Activated B cell treated with CpG ODN at 0.5 μM for 24 hours (primary cell): ENCODE measurements at regions not wholly inside any gene's neighbourhood (a gene's known extent, or its start where the extent isn't known, plus 50 kb on each side); places are given as distances from the start of the nearest gene placed in this dataset.

Source experiments
- ATAC-seq: fragments of 200-7000 bp; cut with Tn5 transposase; one replicate; pipeline ENCODE4 v1.10.0; 2021; ENCODE audit warnings: low read depth, mild to moderate bottlenecking, moderate library complexity
- CTCF ChIA-PET: fragments of 350-600 bp; sonication (Branson Sonifier 250); formaldehyde crosslinking; loops from one replicate; lab custom pipeline; 2021; ENCODE audit warnings: antibody characterized with exemption; lab: Charles Lee
- POLR2A ChIA-PET: fragments of 350-600 bp; sonication (Branson Sonifier 250); formaldehyde crosslinking; loops from one replicate; lab custom pipeline; 2021; ENCODE audit warnings: antibody characterized with exemption; lab: Charles Lee
- DNase-seq: peaks from one replicate; pipeline ENCODE4 v3.0.0; 2022
- H3K27ac Mint-ChIP-seq: one replicate; pipeline ENCODE4 v1.8.0; 2020; ENCODE audit warnings: mixed read lengths
- H3K27me3 Mint-ChIP-seq: one replicate; pipeline ENCODE4 v1.8.0; 2021; ENCODE audit warnings: mixed read lengths
- H3K36me3 Mint-ChIP-seq: one replicate; pipeline ENCODE4 v1.8.0; 2021; ENCODE audit warnings: low read depth, mixed read lengths
- H3K4me1 Mint-ChIP-seq: one replicate; pipeline ENCODE4 v1.8.0; 2021; ENCODE audit warnings: mixed read lengths
- H3K4me3 Mint-ChIP-seq: one replicate; pipeline ENCODE4 v1.8.0; 2020; ENCODE audit warnings: mild to moderate bottlenecking, mixed read lengths
- H3K9me3 Mint-ChIP-seq: one replicate; pipeline ENCODE4 v1.8.0; 2020; ENCODE audit warnings: mixed read lengths
- CTCF ChIP-seq: fragments of 200-600 bp; IDR thresholded peaks from one replicate; pipeline ENCODE4 v1.8.0; 2022; ENCODE audit warnings: antibody characterized with exemption, mild to moderate bottlenecking
- intact Hi-C: fragments of 100-400 bp; cut with micrococcal nuclease; formaldehyde crosslinking; loops from one replicate; pipeline ENCODE4 v1.15.1; 2024

DNA sequence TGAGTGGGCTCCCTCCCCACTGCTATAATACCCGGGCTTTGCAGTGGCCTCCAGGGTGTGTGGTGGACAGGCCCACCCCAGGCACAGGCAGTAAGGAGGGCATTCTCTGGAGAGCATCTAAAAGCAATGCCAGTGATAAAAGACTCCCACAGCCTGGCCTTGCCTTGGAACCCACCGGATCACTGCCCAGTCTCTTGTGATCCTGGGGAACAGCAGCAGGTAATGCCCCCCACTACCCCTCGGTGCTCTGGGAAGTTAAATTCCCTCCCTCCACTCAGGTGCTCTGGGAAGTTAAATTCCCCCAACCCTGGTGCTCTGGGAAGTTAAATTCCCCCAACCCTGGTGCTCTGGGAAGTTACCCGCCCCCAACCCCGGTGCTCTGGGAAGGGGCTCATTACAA, 565.2 kb downstream of the TCERG1L start:
- H3K27ac Mint-ChIP-seq, result no peak overlapping the region
- ChIA-PET CTCF (no interaction called here), POLR2A (no interaction called here)
- H3K27me3 Mint-ChIP-seq, result no peaks in the 10 kb centered on the region
- H3K4me3 Mint-ChIP-seq, result no peak overlapping the region
- intact Hi-C loops, result no loop called here
- no peaks in the 10 kb centered on the region for H3K36me3 Mint-ChIP-seq
- no peak for TF ChIP-seq CTCF
- no peaks in the 10 kb centered on the region for H3K9me3 Mint-ChIP-seq
- ATAC-seq (no peak), DNase-seq (no peak)
- H3K4me1 Mint-ChIP-seq, result no peaks in the 10 kb centered on the region

DNA sequence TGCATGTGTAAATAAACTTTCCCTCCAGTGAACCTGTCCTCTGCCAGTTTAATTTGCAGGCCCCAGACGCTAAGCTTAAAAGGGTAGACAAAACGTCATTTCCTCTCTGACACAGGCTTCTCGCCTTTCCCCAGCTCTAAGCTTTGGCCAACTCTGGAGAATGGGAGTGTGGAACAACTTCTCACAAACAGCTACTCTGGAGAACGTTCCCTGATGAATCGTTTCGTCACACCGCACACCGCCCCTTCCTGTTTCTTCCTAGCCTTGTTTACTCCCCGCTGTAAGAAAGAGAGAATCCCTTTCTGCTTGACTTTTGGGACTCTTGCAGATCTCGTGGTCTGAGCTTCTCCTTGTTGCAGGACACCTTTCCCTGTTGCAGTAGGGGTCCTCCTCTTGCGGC, 564.2 kb downstream of the TCERG1L start:
- no peaks in the 10 kb centered on the region for H3K4me1 Mint-ChIP-seq
- H3K4me3 Mint-ChIP-seq, result no peak overlapping the region
- TF ChIP-seq CTCF, result no peak
- intact Hi-C loops, result no loop called here
- ChIA-PET CTCF (no interaction called here), POLR2A (no interaction called here)
- no peaks in the 10 kb centered on the region for H3K36me3 Mint-ChIP-seq
- ATAC-seq (no peak), DNase-seq (no peak)
- no peak overlapping the region for H3K27ac Mint-ChIP-seq
- H3K9me3 Mint-ChIP-seq, result no peaks in the 10 kb centered on the region
- no peaks in the 10 kb centered on the region for H3K27me3 Mint-ChIP-seq

- ATAC-seq (no peak), DNase-seq (no peak)
- no peak overlapping the region for H3K27ac Mint-ChIP-seq
- no peak for TF ChIP-seq CTCF
- no peaks in the 10 kb centered on the region for H3K27me3 Mint-ChIP-seq
- no peaks in the 10 kb centered on the region for H3K9me3 Mint-ChIP-seq
- H3K36me3 Mint-ChIP-seq, result no peaks in the 10 kb centered on the region
- no peak overlapping the region for H3K4me3 Mint-ChIP-seq
- intact Hi-C loops, result no loop called here
- ChIA-PET POLR2A (no interaction called here), CTCF (no interaction called here)
- H3K4me1 Mint-ChIP-seq, result no peaks in the 10 kb centered on the region
These were observed 563.6 kb downstream of the TCERG1L start for GRCh38 chr10:130747946-130748345.

GRCh38 chr10:130748409-130749057, 563.0 kb downstream of the TCERG1L start:
- intact Hi-C loops, result no loop called here
- ChIA-PET POLR2A (no interaction called here), CTCF (no interaction called here)
- no peaks in the 10 kb centered on the region for H3K4me1 Mint-ChIP-seq
- no peak overlapping the region for H3K4me3 Mint-ChIP-seq
- H3K27me3 Mint-ChIP-seq, result no peaks in the 10 kb centered on the region
- no peak overlapping the region for H3K27ac Mint-ChIP-seq
- ATAC-seq (no peak), DNase-seq (no peak)
- no peaks in the 10 kb centered on the region for H3K36me3 Mint-ChIP-seq
- no peak for TF ChIP-seq CTCF
- no peaks in the 10 kb centered on the region for H3K9me3 Mint-ChIP-seq

DNA sequence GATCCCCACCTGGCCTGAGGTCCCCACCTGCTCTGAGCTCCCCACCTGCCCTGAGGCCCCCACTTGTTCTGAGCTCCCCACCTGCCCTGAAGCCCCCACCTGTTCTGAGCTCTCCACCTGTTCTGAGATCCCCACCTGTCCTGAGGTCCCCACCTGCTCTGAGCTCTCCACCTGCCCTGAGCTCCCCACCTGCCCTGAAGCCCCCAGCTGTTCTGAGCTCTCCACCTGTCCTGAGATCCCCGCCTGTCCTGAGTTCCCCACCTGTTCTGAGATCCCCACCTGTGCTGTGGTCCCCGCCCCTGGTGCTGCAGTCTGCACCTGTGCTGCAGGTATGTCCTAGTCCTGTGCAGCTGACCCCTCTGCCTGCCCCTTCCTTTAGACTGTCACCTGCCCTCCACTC, 561.6 kb downstream of the TCERG1L start:
- ATAC-seq (no peak), DNase-seq (no peak)
- Mint-ChIP-seq H3K4me1 (no peaks in the 10 kb centered on the region), H3K27ac (no peak overlapping the region), H3K4me3 (no peak overlapping the region), H3K27me3 (no peaks in the 10 kb centered on the region), H3K9me3 (peaks cover 3% of the 10 kb centered on the region), H3K36me3 (no peaks in the 10 kb centered on the region)
- no peak for TF ChIP-seq CTCF
- ChIA-PET CTCF (no interaction called here), POLR2A (no interaction called here)
- intact Hi-C loops, result no loop called here
